Lower lobe of right lung (tissue), 2 donors: ENCODE measurements at regions not wholly inside any gene's neighbourhood (a gene's known extent, or its start where the extent isn't known, plus 50 kb on each side); places are given as distances from the start of the nearest gene placed in this dataset.

Experiments used
- ATAC-seq, 2 donors: fragments of 200-7000 bp; cut with Tn5 transposase; one replicate each; pipeline ENCODE4 v1.9.1; 2020 to 2022; ENCODE audit warnings: mild to moderate bottlenecking in 2 of 2, moderate library complexity in 2 of 2
- DNase-seq: peaks from one replicate; pipeline ENCODE4 v3.0.0-alpha.2; 2020
- H3K27ac ChIP-seq: fragments of 200-600 bp; one replicate; pipeline ENCODE4 v1.8.0; 2022
- H3K27me3 ChIP-seq: fragments of 200-600 bp; one replicate; pipeline ENCODE4 v1.8.0; 2022; ENCODE audit warnings: low read depth
- H3K36me3 ChIP-seq: fragments of 200-600 bp; one replicate; pipeline ENCODE4 v1.8.0; 2022; ENCODE audit warnings: mild to moderate bottlenecking
- H3K4me1 ChIP-seq: fragments of 200-600 bp; one replicate; pipeline ENCODE4 v1.8.0; 2022
- H3K4me3 ChIP-seq: fragments of 200-600 bp; one replicate; pipeline ENCODE4 v1.8.0; 2022; ENCODE audit warnings: mild to moderate bottlenecking
- H3K9me3 ChIP-seq: fragments of 200-600 bp; one replicate; pipeline ENCODE4 v1.8.0; 2022
- intact Hi-C: fragments of 100-400 bp; cut with DNase I; formaldehyde crosslinking; loops from one replicate; pipeline ENCODE4 v1.11.0; 2022
- TF ChIP-seq, protein P1 (sequence below): fragments of 200-600 bp; IDR thresholded peaks from one replicate; pipeline ENCODE4 v1.8.0; 2022; ENCODE audit warnings: antibody characterized with exemption, mild to moderate bottlenecking
- donor health status: DM: no; HTN: yes; CAD: no; lungs with severe emphysema.

DNA sequence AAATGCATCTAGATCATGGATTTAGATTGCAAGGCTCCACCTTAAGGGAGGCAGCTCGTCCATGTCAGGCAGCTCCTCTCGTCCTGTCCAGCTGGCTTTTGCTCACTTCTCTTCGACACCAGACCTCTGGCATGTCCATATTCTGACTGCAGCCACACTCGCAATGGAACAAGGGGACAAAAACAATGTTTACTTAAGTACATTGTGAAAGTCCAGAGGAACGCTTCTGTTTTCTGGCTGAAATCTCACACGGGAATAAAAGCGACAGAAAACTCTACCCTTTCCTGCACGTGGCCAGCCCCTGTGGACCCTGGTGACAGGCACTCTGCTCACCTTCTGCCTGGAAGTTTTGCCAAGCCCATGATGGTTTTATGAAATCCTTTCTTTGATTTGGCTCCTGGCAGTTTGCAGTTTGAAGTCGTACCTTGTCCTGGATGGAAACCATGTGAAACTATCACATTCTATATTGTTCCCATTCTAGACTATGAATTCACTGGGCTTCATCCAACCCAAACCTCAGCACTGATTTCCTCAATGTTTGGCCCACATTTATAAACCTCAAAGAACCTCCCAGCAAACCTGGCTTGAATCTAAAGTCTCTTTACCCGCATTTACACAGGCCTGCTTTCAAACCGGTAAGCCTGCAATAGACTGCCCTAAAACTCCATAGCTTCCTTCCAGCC lies 134.3 kb upstream of the PIEZO2 start:
- TF ChIP-seq, protein P1, sequence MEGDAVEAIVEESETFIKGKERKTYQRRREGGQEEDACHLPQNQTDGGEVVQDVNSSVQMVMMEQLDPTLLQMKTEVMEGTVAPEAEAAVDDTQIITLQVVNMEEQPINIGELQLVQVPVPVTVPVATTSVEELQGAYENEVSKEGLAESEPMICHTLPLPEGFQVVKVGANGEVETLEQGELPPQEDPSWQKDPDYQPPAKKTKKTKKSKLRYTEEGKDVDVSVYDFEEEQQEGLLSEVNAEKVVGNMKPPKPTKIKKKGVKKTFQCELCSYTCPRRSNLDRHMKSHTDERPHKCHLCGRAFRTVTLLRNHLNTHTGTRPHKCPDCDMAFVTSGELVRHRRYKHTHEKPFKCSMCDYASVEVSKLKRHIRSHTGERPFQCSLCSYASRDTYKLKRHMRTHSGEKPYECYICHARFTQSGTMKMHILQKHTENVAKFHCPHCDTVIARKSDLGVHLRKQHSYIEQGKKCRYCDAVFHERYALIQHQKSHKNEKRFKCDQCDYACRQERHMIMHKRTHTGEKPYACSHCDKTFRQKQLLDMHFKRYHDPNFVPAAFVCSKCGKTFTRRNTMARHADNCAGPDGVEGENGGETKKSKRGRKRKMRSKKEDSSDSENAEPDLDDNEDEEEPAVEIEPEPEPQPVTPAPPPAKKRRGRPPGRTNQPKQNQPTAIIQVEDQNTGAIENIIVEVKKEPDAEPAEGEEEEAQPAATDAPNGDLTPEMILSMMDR = no peak
- no peaks in the 10 kb centered on the region for H3K27me3 ChIP-seq
- H3K9me3 ChIP-seq = no peaks in the 10 kb centered on the region
- H3K4me3 ChIP-seq = no peak overlapping the region
- no peak overlapping the region for H3K27ac ChIP-seq
- ATAC-seq (no peak), DNase-seq (no peak)
- no peaks in the 10 kb centered on the region for H3K36me3 ChIP-seq
- no peaks in the 10 kb centered on the region for H3K4me1 ChIP-seq
- intact Hi-C loops = no loop called here

DNA sequence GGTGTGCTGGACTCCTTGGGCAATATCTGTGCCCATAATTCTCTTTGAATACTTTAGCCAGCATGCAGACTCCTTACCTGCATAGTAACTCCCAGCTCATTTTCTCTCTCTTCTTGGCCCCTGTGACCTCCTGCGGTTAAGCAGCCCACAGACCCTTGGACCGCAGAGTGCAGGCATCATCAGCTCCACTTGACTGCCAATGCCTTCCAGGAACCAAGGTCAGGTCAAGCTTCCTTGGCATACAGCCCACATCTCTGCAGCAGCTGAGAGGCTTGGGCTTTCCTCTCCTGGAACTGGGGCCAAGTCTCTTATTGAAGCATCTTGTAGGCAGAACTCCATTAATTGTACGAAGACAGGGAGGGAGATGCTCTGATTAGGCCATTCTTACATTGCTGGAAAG lies 130.1 kb upstream of the PIEZO2 start:
- H3K27me3 ChIP-seq = no peaks in the 10 kb centered on the region
- ATAC-seq = no peak
- TF ChIP-seq, protein P1 = no peak
- intact Hi-C loops = no loop called here
- H3K4me1 ChIP-seq = no peaks in the 10 kb centered on the region
- no peak overlapping the region for H3K27ac ChIP-seq
- no peak overlapping the region for H3K4me3 ChIP-seq
- no peaks in the 10 kb centered on the region for H3K36me3 ChIP-seq
- H3K9me3 ChIP-seq = no peaks in the 10 kb centered on the region
- no peak for DNase-seq

DNA sequence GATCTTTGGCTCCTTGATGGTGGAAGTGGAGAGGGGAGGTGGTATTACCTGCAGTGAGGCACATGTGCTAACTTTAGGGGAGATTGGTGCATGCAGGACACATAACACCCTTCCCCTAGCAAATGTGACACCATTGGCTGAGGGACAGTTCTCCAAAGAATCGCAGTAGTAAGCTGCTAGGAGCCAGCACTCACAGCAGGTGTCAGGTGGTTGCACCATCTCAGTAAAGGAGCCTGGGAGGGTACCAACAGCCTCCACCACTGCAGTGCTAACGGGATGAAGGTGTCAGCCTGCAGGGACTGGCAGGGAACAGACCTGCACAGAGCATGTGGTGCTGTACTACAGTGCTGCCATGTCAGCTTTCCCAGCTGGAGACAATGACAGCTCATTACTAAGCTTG lies 127.3 kb upstream of the PIEZO2 start:
- ATAC-seq (no peak), DNase-seq (no peak)
- Histone ChIP-seq H3K9me3 (no peaks in the 10 kb centered on the region), H3K27ac (no peak overlapping the region), H3K4me1 (no peaks in the 10 kb centered on the region), H3K36me3 (no peaks in the 10 kb centered on the region), H3K27me3 (no peaks in the 10 kb centered on the region), H3K4me3 (no peak overlapping the region)
- intact Hi-C loops = no loop called here
- TF ChIP-seq, protein P1 = no peak

DNA sequence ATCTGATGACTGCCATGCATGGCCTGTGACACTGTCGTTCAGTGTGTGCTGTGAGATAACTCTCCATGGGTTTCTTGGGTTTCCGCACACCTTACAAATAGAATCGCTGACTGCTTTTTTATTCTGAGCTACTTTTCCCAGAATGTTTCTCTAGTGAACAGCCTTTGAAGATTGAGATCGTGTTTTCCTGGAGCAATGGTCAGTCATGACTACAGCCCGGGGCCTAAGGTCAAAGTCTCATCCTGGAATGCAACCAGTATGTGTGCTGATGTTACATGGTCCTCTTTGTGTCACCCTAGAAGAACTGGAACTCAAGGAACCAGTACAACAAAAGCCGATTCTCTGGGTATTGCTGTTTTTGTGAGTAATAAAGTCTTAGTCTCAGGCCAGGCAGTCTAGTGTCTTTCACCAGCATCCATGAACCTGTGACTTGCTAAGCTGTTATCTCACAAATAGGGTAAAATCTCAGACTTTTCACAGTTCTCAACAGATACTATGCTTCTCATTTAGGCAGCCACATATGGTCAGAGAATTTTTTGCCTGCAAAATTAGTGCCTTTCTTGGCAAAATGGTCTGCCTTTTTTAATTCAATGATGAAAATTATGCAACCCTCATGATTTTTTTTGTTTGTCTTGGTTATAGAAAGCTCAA lies 124.9 kb upstream of the PIEZO2 start:
- Histone ChIP-seq H3K36me3 (no peaks in the 10 kb centered on the region), H3K4me1 (no peaks in the 10 kb centered on the region), H3K27me3 (no peaks in the 10 kb centered on the region), H3K4me3 (no peak overlapping the region), H3K9me3 (no peaks in the 10 kb centered on the region), H3K27ac (no peak overlapping the region)
- TF ChIP-seq, protein P1 = no peak
- DNase-seq (no peak), ATAC-seq (no peak)
- intact Hi-C loops = no loop called here

DNA sequence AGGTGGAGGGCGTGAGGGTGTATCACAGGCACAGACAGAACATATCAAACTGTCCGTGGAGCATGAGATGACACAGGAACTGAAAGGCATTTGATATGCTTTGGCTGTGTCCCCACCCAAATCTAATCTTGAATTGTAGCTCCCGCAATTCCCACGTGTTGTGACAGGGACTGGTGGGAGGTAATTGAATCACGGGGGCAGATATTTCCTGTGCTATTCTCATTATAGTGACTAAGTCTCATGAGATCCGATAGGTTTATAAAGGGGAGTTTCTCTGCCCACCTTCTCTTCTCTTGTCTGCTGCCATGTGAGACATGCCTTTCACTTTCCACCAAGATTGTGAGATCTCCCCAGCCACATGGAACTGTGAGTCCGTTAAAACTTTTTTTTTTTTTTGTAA lies 123.1 kb upstream of the PIEZO2 start:
- no peak for DNase-seq
- no peaks in the 10 kb centered on the region for H3K36me3 ChIP-seq
- H3K4me3 ChIP-seq = no peak overlapping the region
- ATAC-seq = no peak
- TF ChIP-seq, protein P1 = no peak
- intact Hi-C loops = no loop called here
- no peaks in the 10 kb centered on the region for H3K9me3 ChIP-seq
- no peaks in the 10 kb centered on the region for H3K27me3 ChIP-seq
- H3K4me1 ChIP-seq = no peaks in the 10 kb centered on the region
- no peak overlapping the region for H3K27ac ChIP-seq
